ENCODE measurements at regions not wholly inside any gene's neighbourhood (a gene's known extent, or its start where the extent isn't known, plus 50 kb on each side); places are given as distances from the start of the nearest gene placed in this dataset.

- no peak overlapping the region for H3K9ac ChIP-seq (ENCODE audit: low read depth, low read length)
- H3K4me1 ChIP-seq (ENCODE audit: control insufficient read depth, insufficient read depth, low read length): no peaks in the 10 kb centered on the region
- H3K4me3 ChIP-seq (ENCODE audit: low read depth, low read length): no peak overlapping the region
- H3K27ac ChIP-seq (ENCODE audit: low read depth, low read length): no peak overlapping the region
- no peaks in the 10 kb centered on the region for H3K27me3 ChIP-seq (ENCODE audit: control insufficient read depth, insufficient read depth, low read length)
- H3K9me3 ChIP-seq (ENCODE audit: control insufficient read depth, insufficient read depth, low read length): no peaks in the 10 kb centered on the region
- no peaks in the 10 kb centered on the region for H3K36me3 ChIP-seq (ENCODE audit: control insufficient read depth, insufficient read depth, low read length)
Observed at GRCh38 chr2:216916956-216917650, 57.2 kb upstream of the TNP1 start.

GRCh38 chr2:216915557-216916150 lies 55.8 kb upstream of the TNP1 start:
- H3K27ac ChIP-seq (ENCODE audit: low read depth, low read length): no peak overlapping the region
- no peak overlapping the region for H3K9ac ChIP-seq (ENCODE audit: low read depth, low read length)
- no peaks in the 10 kb centered on the region for H3K4me1 ChIP-seq (ENCODE audit: control insufficient read depth, insufficient read depth, low read length)
- no peaks in the 10 kb centered on the region for H3K27me3 ChIP-seq (ENCODE audit: control insufficient read depth, insufficient read depth, low read length)
- H3K4me3 ChIP-seq (ENCODE audit: low read depth, low read length): no peak overlapping the region
- H3K9me3 ChIP-seq (ENCODE audit: control insufficient read depth, insufficient read depth, low read length): no peaks in the 10 kb centered on the region
- H3K36me3 ChIP-seq (ENCODE audit: control insufficient read depth, insufficient read depth, low read length): no peaks in the 10 kb centered on the region

GRCh38 chr2:216914491-216914890 lies 54.6 kb upstream of the TNP1 start:
- no peaks in the 10 kb centered on the region for H3K4me1 ChIP-seq (ENCODE audit: control insufficient read depth, insufficient read depth, low read length)
- H3K4me3 ChIP-seq (ENCODE audit: low read depth, low read length): no peak overlapping the region
- H3K36me3 ChIP-seq (ENCODE audit: control insufficient read depth, insufficient read depth, low read length): no peaks in the 10 kb centered on the region
- H3K27me3 ChIP-seq (ENCODE audit: control insufficient read depth, insufficient read depth, low read length): no peaks in the 10 kb centered on the region
- H3K9ac ChIP-seq (ENCODE audit: low read depth, low read length): no peak overlapping the region
- H3K9me3 ChIP-seq (ENCODE audit: control insufficient read depth, insufficient read depth, low read length): no peaks in the 10 kb centered on the region
- H3K27ac ChIP-seq (ENCODE audit: low read depth, low read length): no peak overlapping the region

GRCh38 chr2:216911886-216912285 lies 52.0 kb upstream of the TNP1 start:
- no peak overlapping the region for H3K4me3 ChIP-seq (ENCODE audit: low read depth, low read length)
- no peaks in the 10 kb centered on the region for H3K9me3 ChIP-seq (ENCODE audit: control insufficient read depth, insufficient read depth, low read length)
- no peaks in the 10 kb centered on the region for H3K36me3 ChIP-seq (ENCODE audit: control insufficient read depth, insufficient read depth, low read length)
- H3K9ac ChIP-seq (ENCODE audit: low read depth, low read length): no peak overlapping the region
- no peaks in the 10 kb centered on the region for H3K4me1 ChIP-seq (ENCODE audit: control insufficient read depth, insufficient read depth, low read length)
- H3K27ac ChIP-seq (ENCODE audit: low read depth, low read length): no peak overlapping the region
- no peaks in the 10 kb centered on the region for H3K27me3 ChIP-seq (ENCODE audit: control insufficient read depth, insufficient read depth, low read length)

GRCh38 chr2:216911008-216911407 lies 51.1 kb upstream of the TNP1 start:
- Histone ChIP-seq H3K4me1 (ENCODE audit: control insufficient read depth, insufficient read depth, low read length) (no peaks in the 10 kb centered on the region), H3K9me3 (ENCODE audit: control insufficient read depth, insufficient read depth, low read length) (no peaks in the 10 kb centered on the region), H3K9ac (ENCODE audit: low read depth, low read length) (no peak overlapping the region), H3K27me3 (ENCODE audit: control insufficient read depth, insufficient read depth, low read length) (no peaks in the 10 kb centered on the region), H3K27ac (ENCODE audit: low read depth, low read length) (no peak overlapping the region), H3K36me3 (ENCODE audit: control insufficient read depth, insufficient read depth, low read length) (no peaks in the 10 kb centered on the region), H3K4me3 (ENCODE audit: low read depth, low read length) (no peak overlapping the region)

GRCh38 chr2:216909541-216910210 lies 49.8 kb upstream of the TNP1 start:
- Histone ChIP-seq H3K9me3 (ENCODE audit: control insufficient read depth, insufficient read depth, low read length) (no peaks in the 10 kb centered on the region), H3K36me3 (ENCODE audit: control insufficient read depth, insufficient read depth, low read length) (no peaks in the 10 kb centered on the region), H3K9ac (ENCODE audit: low read depth, low read length) (no peak overlapping the region), H3K27ac (ENCODE audit: low read depth, low read length) (no peak overlapping the region), H3K4me1 (ENCODE audit: control insufficient read depth, insufficient read depth, low read length) (no peaks in the 10 kb centered on the region), H3K27me3 (ENCODE audit: control insufficient read depth, insufficient read depth, low read length) (no peaks in the 10 kb centered on the region), H3K4me3 (ENCODE audit: low read depth, low read length) (no peak overlapping the region)
